RWPE2 (cell line): ENCODE measurements at regions not wholly inside any gene's neighbourhood (a gene's known extent, or its start where the extent isn't known, plus 50 kb on each side); places are given as distances from the start of the nearest gene placed in this dataset.
A peak's percentile ranks its signal among the peaks of the same experiment; 100 is the strongest.

ENCODE experiments used
- ATAC-seq: fragments of 200-7000 bp; cut with Tn5 transposase; 3 replicates; pipeline ENCODE4 v1.9.1; 2021; ENCODE audit warnings: low read depth
- DNase-seq: peaks from one replicate; pipeline ENCODE4 v3.0.0-alpha.2; 2020; ENCODE audit warnings: low spot score
- H3K27ac ChIP-seq: fragments of 450-650 bp; 2 replicates; pipeline ENCODE4 v1.5.1; 2017; ENCODE audit warnings: mild to moderate bottlenecking; ENCODE audit not compliant: poor library complexity, severe bottlenecking
- H3K27me3 ChIP-seq: fragments of 250-450 bp; sonication (Bioruptor Pico); 2 replicates; pipeline ENCODE4 v1.5.1; 2021; ENCODE audit warnings: mild to moderate bottlenecking, moderate library complexity; ENCODE audit not compliant: insufficient read depth, poor library complexity, severe bottlenecking
- H3K36me3 ChIP-seq: fragments of 250-450 bp; sonication (Bioruptor Pico); 2 replicates; pipeline ENCODE4 v1.5.1; 2020; ENCODE audit warnings: low read depth, mild to moderate bottlenecking, moderate library complexity
- H3K4me1 ChIP-seq: fragments of 250-450 bp; sonication (Bioruptor Pico); 2 replicates; pipeline ENCODE4 v1.5.1; 2021; ENCODE audit warnings: mild to moderate bottlenecking, moderate library complexity; ENCODE audit not compliant: insufficient read depth, poor library complexity, severe bottlenecking
- H3K4me3 ChIP-seq: fragments of 250-450 bp; sonication (Bioruptor Pico); 2 replicates; pipeline ENCODE4 v1.5.1; 2021; ENCODE audit warnings: mild to moderate bottlenecking, moderate library complexity; ENCODE audit not compliant: severe bottlenecking
- H3K9me3 ChIP-seq: fragments of 250-450 bp; sonication (Bioruptor Pico); 2 replicates; pipeline ENCODE4 v1.5.1; 2021; ENCODE audit warnings: mild to moderate bottlenecking, moderate library complexity; ENCODE audit not compliant: severe bottlenecking
- CTCF ChIP-seq: fragments of 450-650 bp; IDR thresholded peaks from one replicate; pipeline ENCODE4 v1.5.1; 2017; ENCODE audit warnings: mild to moderate bottlenecking, moderate library complexity; ENCODE audit not compliant: poor library complexity, severe bottlenecking

- DNase-seq (no peak), ATAC-seq (0 out of 3 replicates have a peak, but pooled peaks have one; percentile 52)
- Histone ChIP-seq H3K27ac (no peak overlapping the region), H3K27me3 (peaks cover 3% of the 10 kb centered on the region), H3K36me3 (no peaks in the 10 kb centered on the region), H3K4me1 (no peaks in the 10 kb centered on the region), H3K4me3 (no peak overlapping the region), H3K9me3 (no peaks in the 10 kb centered on the region)
- TF ChIP-seq CTCF: no peak
These were observed 292.7 kb upstream of the SMARCA2 start for GRCh38 chr9:1722404-1722803.

- no peak for TF ChIP-seq CTCF
- H3K36me3 ChIP-seq: no peaks in the 10 kb centered on the region
- ATAC-seq: no peak
- H3K4me1 ChIP-seq: no peaks in the 10 kb centered on the region
- no peaks in the 10 kb centered on the region for H3K9me3 ChIP-seq
- no peak for DNase-seq
- H3K4me3 ChIP-seq: no peak overlapping the region
- peaks cover 6% of the 10 kb centered on the region for H3K27me3 ChIP-seq
- H3K27ac ChIP-seq: no peak overlapping the region
These were observed 291.6 kb upstream of the SMARCA2 start for GRCh38 chr9:1723522-1724015.

- Histone ChIP-seq H3K4me3 (no peak overlapping the region), H3K27ac (no peak overlapping the region), H3K9me3 (no peaks in the 10 kb centered on the region), H3K36me3 (no peaks in the 10 kb centered on the region), H3K27me3 (peaks cover 6% of the 10 kb centered on the region), H3K4me1 (no peaks in the 10 kb centered on the region)
- ATAC-seq (peak; percentile 38; the same call in 1 of the 3 replicates), DNase-seq (no peak)
- no peak for TF ChIP-seq CTCF
These were observed 288.0 kb upstream of the SMARCA2 start for GRCh38 chr9:1726993-1727759.

- Histone ChIP-seq H3K36me3 (no peaks in the 10 kb centered on the region), H3K27me3 (peaks cover 2% of the 10 kb centered on the region), H3K4me1 (no peaks in the 10 kb centered on the region), H3K4me3 (no peak overlapping the region), H3K27ac (no peak overlapping the region), H3K9me3 (no peaks in the 10 kb centered on the region)
- no peak for ATAC-seq
- no peak for DNase-seq
- TF ChIP-seq CTCF: no peak
These were observed 285.5 kb upstream of the SMARCA2 start for GRCh38 chr9:1729631-1730030.

- no peaks in the 10 kb centered on the region for H3K9me3 ChIP-seq
- H3K4me3 ChIP-seq: no peak overlapping the region
- DNase-seq (no peak), ATAC-seq (no peak)
- H3K27me3 ChIP-seq: peaks cover 1% of the 10 kb centered on the region
- no peak overlapping the region for H3K27ac ChIP-seq
- TF ChIP-seq CTCF: peak; percentile 20
- H3K4me1 ChIP-seq: no peaks in the 10 kb centered on the region
- no peaks in the 10 kb centered on the region for H3K36me3 ChIP-seq
These were observed 282.5 kb upstream of the SMARCA2 start for GRCh38 chr9:1732670-1733069.
